NCI-H146 (cell line): ENCODE measurements at regions not wholly inside any gene's neighbourhood (a gene's known extent, or its start where the extent isn't known, plus 50 kb on each side); places are given as distances from the start of the nearest gene placed in this dataset.
A peak's percentile ranks its signal among the peaks of the same experiment; 100 is the strongest.
"Not testable (repeated sequence)": the region's sequence is repeated elsewhere in the genome, so short reads cannot be mapped to it uniquely, and the experiment has no call there.

ENCODE experiments used
- DNase-seq: peaks from one replicate; lab custom pipeline; 2025; lab: John Stamatoyannopoulos, UW

DNA sequence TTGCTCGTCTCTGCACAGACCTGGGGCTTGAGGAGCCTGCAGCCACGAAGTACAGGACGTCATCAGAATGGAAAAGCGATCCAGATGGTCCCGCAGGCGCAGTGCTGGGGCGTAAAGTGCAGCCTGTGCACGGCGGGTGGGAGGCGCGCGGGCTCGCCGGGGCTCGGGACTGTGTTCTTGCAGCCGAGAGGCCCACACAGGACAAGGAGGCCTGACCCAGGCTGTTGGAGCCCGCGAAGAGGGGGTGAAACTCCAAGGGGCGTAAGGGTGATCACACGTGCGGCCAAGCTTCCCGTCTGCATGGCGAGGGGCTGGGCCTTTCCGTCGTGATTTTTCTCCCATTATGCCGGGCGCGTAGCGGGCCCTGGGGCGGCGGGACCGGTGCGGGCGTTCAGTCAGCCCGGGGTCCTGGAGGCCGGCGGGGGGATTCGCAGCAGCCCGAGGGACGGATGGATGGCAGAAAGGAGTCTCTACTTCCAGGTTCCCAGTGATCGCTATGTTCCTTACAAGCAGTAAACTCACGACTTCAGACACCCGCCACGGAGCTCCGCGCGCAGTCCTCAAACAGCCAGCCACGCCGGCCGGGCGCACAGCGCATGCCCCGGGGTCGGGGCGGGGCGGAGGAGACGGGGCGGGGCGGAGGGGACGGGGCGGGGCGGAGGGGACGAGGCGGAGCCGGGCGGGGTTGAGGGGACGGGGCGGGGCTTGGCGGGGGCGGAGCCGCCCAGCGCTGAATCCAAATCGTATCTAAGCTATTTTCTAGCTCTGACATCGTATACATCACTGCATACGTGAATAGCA lies 141.0 kb upstream of the KCNJ18 start:
- peak; percentile 76 for DNase-seq

DNA sequence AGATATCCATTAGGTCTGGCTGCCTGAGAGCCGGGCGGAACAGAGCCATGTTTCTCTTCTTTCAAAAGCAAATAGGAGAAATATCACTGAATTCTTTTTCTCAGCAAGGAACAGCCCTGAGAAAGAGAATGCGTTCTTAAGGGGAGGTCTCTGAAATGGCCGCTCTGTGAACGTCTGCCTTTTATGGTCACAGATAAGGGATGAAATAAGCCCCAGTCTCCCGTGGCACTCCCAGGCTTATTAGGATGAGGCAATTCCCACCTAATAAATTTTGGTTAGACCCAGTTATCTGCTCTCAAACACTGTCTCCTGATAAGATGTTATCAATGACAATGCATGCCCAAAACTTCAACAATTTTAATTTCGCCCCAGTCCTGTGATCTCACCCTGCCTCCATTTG lies 133.4 kb upstream of the KCNJ18 start:
- DNase-seq, result not testable (repeated sequence)

DNA sequence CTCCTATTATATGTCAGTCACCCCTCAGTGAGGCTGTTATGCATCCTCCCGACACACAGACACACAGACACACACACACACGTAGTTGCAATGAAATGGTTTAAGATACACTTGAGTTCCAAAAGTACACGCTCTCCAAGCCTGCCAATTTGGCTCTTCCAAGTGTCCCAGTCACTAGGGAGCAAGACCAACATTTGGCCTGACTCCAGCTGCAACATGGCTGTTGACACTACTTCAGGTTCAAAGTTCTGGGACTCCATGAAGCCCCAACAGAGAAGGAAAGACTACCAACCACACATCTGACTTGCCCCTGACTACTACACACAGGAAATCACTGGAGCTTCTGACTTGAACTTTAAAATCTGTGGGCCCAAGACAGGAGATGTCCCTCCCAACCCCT lies 128.1 kb upstream of the KCNJ18 start:
- DNase-seq, result no peak

- DNase-seq, result not testable (repeated sequence)
Observed at GRCh38 chr17:21564757-21565156, 127.6 kb upstream of the KCNJ18 start.

DNA sequence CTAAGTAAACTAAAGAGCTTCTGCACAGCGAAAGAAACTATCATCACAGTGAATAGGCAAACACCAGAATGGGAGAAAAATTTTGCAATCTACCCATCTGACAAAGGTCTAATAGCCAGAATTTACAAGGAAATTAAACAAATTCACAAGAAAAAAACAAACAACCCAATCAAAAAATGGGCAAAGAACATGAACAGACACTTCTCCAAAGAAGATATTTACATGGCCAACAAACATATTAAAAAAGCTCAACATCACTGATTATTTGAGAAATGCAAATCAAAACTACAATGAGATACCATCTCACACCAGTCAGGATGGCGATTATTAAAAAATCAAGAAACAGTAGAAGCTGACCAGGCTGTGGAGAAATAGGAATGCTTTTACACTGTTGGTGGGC lies 121.9 kb upstream of the KCNJ18 start:
- not testable (repeated sequence) for DNase-seq

DNA sequence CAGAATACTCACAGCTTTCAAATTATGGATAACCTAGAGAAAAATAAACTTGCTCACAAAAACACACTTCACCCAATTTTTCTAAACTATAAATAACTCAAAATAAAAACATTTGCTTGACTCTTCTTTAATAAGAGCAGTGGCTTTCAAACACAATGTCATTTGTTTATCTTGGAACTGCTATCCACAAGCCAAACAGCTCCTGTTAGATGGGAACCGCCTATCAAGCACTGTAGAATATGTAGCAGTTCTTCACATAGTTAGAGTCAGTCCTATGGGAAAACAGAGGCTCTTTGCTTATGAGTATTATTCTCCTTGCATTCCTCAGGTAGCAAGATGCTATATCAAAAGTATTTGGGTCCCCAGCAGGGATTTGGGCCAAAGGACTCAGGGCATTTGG lies 120.2 kb upstream of the KCNJ18 start:
- not testable (repeated sequence) for DNase-seq

GRCh38 chr17:21573271-21573960 lies 118.9 kb upstream of the KCNJ18 start:
- DNase-seq, result not testable (repeated sequence)

DNA sequence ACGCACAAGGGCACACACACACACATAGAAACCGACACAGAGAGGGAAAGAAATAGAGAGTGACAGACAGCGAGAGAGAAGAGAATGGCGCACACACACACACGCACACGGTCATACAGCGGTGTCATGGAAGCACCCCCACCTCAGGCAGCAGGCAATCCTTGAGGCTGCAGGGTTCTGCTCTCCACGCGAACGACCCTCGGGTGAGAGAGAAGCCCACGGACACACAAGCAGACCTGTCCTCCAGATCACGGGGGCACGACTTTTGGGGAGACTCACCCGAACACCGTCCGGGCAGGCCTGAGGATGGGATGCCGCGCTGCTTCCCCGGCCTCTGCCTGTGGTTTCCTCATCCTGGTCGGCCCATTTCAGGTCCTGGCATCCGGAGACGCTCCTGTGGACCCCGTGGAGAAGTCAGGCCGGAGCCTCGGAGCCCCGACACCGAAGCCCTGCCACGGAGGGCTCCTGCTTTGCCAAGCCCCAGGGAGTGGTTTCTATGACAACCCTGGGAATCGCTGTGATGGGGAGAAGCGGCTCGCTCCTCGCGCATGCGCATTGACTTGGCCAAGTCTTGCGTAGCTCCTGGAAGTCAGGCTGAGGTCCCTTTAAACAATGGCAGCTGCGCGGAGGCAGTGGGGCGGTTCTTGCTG lies 118.2 kb upstream of the KCNJ18 start:
- DNase-seq, result no peak

DNA sequence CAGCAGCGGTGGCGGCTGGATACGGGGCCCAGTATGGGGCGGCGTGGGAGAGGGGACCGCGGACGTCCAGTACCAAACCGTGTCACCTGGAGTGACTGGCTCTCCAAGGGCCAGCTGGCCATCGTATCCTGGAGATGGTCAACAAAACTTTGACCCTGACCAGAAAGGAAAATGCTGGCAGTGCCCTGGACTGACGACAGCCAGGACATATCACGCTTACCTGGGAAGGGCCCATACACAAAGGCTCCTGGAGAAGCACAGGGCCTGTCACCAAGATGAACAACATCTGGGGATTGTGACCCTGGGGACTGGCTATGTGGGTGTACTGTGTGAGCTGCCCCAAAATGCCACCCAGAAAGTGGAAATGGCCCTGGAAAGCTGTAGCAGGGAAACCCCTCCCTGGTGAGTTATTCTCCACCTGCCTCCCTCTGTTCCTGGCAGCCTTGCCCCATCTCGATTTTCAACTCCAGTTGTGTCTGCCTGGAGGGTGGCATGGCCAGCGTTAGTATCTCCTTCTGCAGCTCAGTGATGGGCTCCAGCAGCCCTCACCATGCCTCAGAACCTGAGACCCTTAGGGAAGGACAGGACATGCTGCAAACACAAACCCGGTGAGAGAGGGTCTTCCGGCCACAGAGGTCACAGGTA lies 117.6 kb upstream of the KCNJ18 start:
- DNase-seq, result not testable (repeated sequence)

GRCh38 chr17:21578783-21579182 lies 113.5 kb upstream of the KCNJ18 start:
- not testable (repeated sequence) for DNase-seq

DNA sequence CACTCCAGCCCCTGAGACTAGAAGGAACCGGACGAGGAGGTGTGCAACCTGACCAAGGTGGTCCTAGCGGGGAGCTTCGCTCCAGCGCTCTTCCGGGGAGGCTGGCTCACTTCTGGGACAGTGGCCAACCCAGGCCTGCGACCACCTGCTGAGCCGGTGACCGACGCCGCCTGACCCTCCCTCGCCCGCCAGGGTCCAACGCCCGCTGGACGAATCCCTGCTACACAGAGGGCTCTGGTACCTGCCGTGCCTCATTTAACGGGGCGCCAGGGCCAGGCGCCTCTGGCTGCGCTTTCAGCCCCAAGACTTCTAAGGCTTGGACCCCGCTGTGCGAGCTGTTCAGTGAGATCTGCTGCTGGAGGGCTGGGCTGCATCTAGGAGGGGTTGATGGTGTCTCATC lies 99.5 kb upstream of the KCNJ18 start:
- no peak for DNase-seq

DNA sequence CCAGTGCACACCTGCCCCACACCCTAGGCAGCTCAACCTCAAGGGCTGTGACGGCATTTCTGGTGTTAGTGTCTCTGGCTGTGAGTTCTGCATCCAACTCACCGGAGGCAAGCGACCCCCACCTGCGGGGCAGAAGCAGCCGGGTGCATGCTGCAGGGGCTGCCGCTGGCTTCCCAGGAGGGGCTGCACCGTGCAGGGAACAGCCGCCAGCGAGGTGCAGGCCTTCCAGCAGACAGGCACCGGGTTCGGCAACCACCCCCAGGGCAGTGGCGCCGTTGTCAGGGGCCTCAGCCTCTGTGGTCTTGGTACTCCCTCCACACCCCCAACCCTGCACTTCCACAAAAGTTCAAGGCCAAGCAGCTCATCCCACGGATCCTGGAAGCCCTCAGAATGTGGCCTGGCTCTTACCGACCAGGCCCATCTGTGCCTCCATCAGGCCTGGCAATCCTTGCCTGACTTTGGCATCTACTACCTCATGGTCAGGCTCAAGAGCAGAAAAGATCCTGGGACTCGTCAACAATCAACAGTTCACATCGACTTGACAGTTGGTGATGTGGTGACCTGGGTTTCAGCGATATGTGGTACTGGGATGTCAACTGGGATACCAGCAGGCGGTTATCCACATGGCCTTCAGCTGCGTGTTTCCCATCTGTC lies 98.7 kb upstream of the KCNJ18 start:
- DNase-seq, result not testable (repeated sequence)

- DNase-seq, result no peak
Observed at GRCh38 chr17:21595086-21595485, 97.2 kb upstream of the KCNJ18 start.

- DNase-seq, result no peak
Observed at GRCh38 chr17:21602176-21602575, 90.1 kb upstream of the KCNJ18 start.

- DNase-seq, result not testable (repeated sequence)
Observed at GRCh38 chr17:21603292-21603691, 89.0 kb upstream of the KCNJ18 start.

GRCh38 chr17:21611443-21611842 lies 80.9 kb upstream of the KCNJ18 start:
- not testable (repeated sequence) for DNase-seq

GRCh38 chr17:21612123-21613070 lies 79.9 kb upstream of the KCNJ18 start:
- DNase-seq, result not testable (repeated sequence)

DNA sequence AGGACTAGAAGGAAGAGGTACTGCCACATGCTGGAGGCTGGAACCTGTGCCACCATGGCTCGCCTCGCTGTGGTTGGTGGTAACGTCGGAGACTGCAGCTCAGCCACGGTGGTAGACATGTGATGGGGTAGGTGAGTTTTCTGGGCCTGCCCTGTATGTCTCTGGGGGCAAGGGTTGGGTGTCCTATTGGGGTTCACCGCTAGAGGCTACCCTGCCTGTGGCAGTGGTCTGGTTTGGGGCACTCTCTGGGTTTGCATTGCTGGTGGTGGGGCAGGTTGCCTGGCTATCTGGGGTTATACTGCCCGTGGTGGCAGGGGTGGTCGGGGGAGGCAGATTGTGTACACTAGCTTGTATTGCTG lies 79.3 kb upstream of the KCNJ18 start:
- DNase-seq, result no peak

- DNase-seq, result not testable (repeated sequence)
Observed at GRCh38 chr17:21626987-21627386, 65.3 kb upstream of the KCNJ18 start.
